CD14-positive monocyte (primary cell): ENCODE measurements at regions not wholly inside any gene's neighbourhood (a gene's known extent, or its start where the extent isn't known, plus 50 kb on each side); places are given as distances from the start of the nearest gene placed in this dataset.
A peak's percentile ranks its signal among the peaks of the same experiment; 100 is the strongest.
"Not testable (repeated sequence)": the region's sequence is repeated elsewhere in the genome, so short reads cannot be mapped to it uniquely, and the experiment has no call there.

Source experiments
- DNase-seq, 3 donors: peaks; one replicate each; pipeline ENCODE4 v3.0.0-alpha.2; 2011 to 2022
- H2AFZ ChIP-seq: 2 replicates; pipeline ENCODE4 v1.6.0; 2012; ENCODE audit warnings: mild to moderate bottlenecking, low read depth, low read length, inconsistent platforms; ENCODE audit not compliant: insufficient read depth, poor library complexity, severe bottlenecking
- H3K27ac ChIP-seq, 2 donors: 1 replicate in 1 of 2; 2 replicates in 1 of 2; pipeline ENCODE4 v1.5.1; 2012 to 2013; ENCODE audit warnings: low read length in 2 of 2, control low read depth in 1 of 2, inconsistent platforms in 1 of 2, low read depth in 1 of 2, mild to moderate bottlenecking in 1 of 2
- H3K27me3 ChIP-seq, 2 donors: one replicate each; pipeline versions ENCODE4 v1.6.0 to v1.6.1; 2011 to 2013; ENCODE audit warnings: low read length in 2 of 2; ENCODE audit not compliant: control insufficient read depth in 2 of 2, insufficient read depth in 2 of 2
- H3K36me3 ChIP-seq, 2 donors: replicated peaks in 1 of 2; 1 replicate in 1 of 2; 2 replicates in 1 of 2; pipeline versions ENCODE4 v1.5.1 to v1.6.1; 2012 to 2013; ENCODE audit warnings: low read length in 2 of 2, control low read depth in 1 of 2, inconsistent platforms in 1 of 2, mild to moderate bottlenecking in 1 of 2; ENCODE audit not compliant: insufficient read depth in 2 of 2, control insufficient read depth in 1 of 2
- H3K4me1 ChIP-seq, 2 donors: 1 replicate in 1 of 2; 2 replicates in 1 of 2; pipeline versions ENCODE4 v1.5.1 to v1.6.1; 2012 to 2013; ENCODE audit warnings: low read length in 2 of 2, control low read depth in 1 of 2, inconsistent platforms in 1 of 2, mild to moderate bottlenecking in 1 of 2, moderate library complexity in 1 of 2; ENCODE audit not compliant: insufficient read depth in 2 of 2, control insufficient read depth in 1 of 2
- H3K4me2 ChIP-seq: replicated peaks from 2 replicates; pipeline ENCODE3; 2012; ENCODE audit warnings: low read length, moderate library complexity, mild to moderate bottlenecking; ENCODE audit not compliant: poor library complexity, severe bottlenecking; ENCODE audit errors: extremely low read depth
- H3K4me3 ChIP-seq, 3 experiments: fragments of 200-600 bp in 1 of 3; sonication (generic) in 1 of 3; replicated peaks in 1 of 3; 1 replicate in 2 of 3; 2 replicates in 1 of 3; pipeline ENCODE4 v1.5.1; 2011 to 2013; ENCODE audit warnings: low read length in 3 of 3, mild to moderate bottlenecking in 3 of 3, control low read depth in 2 of 3, low read depth in 2 of 3, inconsistent platforms in 1 of 3, moderate library complexity in 1 of 3
- H3K79me2 ChIP-seq: 2 replicates; pipeline ENCODE4 v1.6.0; 2012; ENCODE audit warnings: mild to moderate bottlenecking, control low read depth, inconsistent platforms, low read length, moderate library complexity; ENCODE audit not compliant: insufficient read depth
- H3K9ac ChIP-seq: 2 replicates; pipeline ENCODE4 v1.6.0; 2017; ENCODE audit warnings: low read length, mild to moderate bottlenecking; ENCODE audit not compliant: insufficient read depth, poor library complexity, severe bottlenecking
- H3K9me3 ChIP-seq, 2 donors: replicated peaks in 1 of 2; 1 replicate in 1 of 2; 2 replicates in 1 of 2; pipeline versions ENCODE4 v1.5.1 to v1.6.1; 2012 to 2013; ENCODE audit warnings: low read length in 2 of 2, control low read depth in 1 of 2; ENCODE audit not compliant: control insufficient read depth in 1 of 2, insufficient read depth in 1 of 2
- H4K20me1 ChIP-seq: 2 replicates; pipeline ENCODE4 v1.6.0; 2012; ENCODE audit warnings: mild to moderate bottlenecking, low read length, control low read depth, moderate library complexity; ENCODE audit not compliant: insufficient read depth
- H3K27ac Mint-ChIP-seq, 7 donors: one replicate each; pipeline ENCODE4 v1.8.0; 2020; ENCODE audit warnings: mild to moderate bottlenecking in 7 of 7, mixed read lengths in 7 of 7, moderate library complexity in 6 of 7, inconsistent platforms in 2 of 7
- H3K27me3 Mint-ChIP-seq, 3 donors: one replicate each; pipeline ENCODE4 v1.8.0; 2021 to 2022; ENCODE audit warnings: low read depth in 3 of 3, mild to moderate bottlenecking in 3 of 3, mixed read lengths in 3 of 3, moderate library complexity in 3 of 3, inconsistent platforms in 1 of 3
- H3K36me3 Mint-ChIP-seq, 2 donors: one replicate each; pipeline ENCODE4 v1.8.0; 2020; ENCODE audit warnings: mixed read lengths in 2 of 2, inconsistent platforms in 1 of 2, mild to moderate bottlenecking in 1 of 2
- H3K4me1 Mint-ChIP-seq: one replicate; pipeline ENCODE4 v1.8.0; 2020; ENCODE audit warnings: mild to moderate bottlenecking, mixed read lengths
- H3K4me3 Mint-ChIP-seq, 2 donors: one replicate each; pipeline ENCODE4 v1.8.0; 2020; ENCODE audit warnings: mild to moderate bottlenecking in 2 of 2, mixed read lengths in 2 of 2, moderate library complexity in 1 of 2
- H3K9me3 Mint-ChIP-seq, 7 donors: one replicate each; pipeline ENCODE4 v1.8.0; 2020 to 2022; ENCODE audit warnings: mixed read lengths in 7 of 7, mild to moderate bottlenecking in 6 of 7, moderate library complexity in 6 of 7, inconsistent platforms in 2 of 7
- CTCF ChIP-seq: fragments of 200-600 bp; IDR thresholded peaks from one replicate; pipeline ENCODE4 v1.8.0; 2022; ENCODE audit warnings: antibody characterized with exemption, mild to moderate bottlenecking
- WGBS: methylation state at CpG from one replicate; pipeline ENCODE4 v1.1.5; 2013; ENCODE audit warnings: missing lambda C conversion rate; ENCODE audit not compliant: insufficient coverage; 5-methylcytosine and 5-hydroxymethylcytosine counted together
- intact Hi-C, 2 donors: fragments of 100-400 bp; cut with micrococcal nuclease; formaldehyde crosslinking; loops; one replicate each; pipeline versions ENCODE4 v1.15.0 to v1.15.1; 2023

GRCh38 chr11:69951821-69952220 is 126.3 kb upstream of the ANO1 start:
- no peaks in the 10 kb centered on the region for H3K4me1 ChIP-seq
- H3K79me2 ChIP-seq = no peaks in the 10 kb centered on the region
- H3K27me3 Mint-ChIP-seq = peaks cover 0 to 11% (median 8%) of the 10 kb centered on the region in 3 donors
- TF ChIP-seq CTCF = no peak
- no peaks in the 10 kb centered on the region for H3K27me3 ChIP-seq
- DNase-seq = no peak
- no peak overlapping the region for H3K4me2 ChIP-seq
- no peak overlapping the region for H3K27ac Mint-ChIP-seq
- no peak overlapping the region for H3K4me3 Mint-ChIP-seq
- no peak overlapping the region for H3K4me3 ChIP-seq
- H4K20me1 ChIP-seq = no peaks in the 10 kb centered on the region
- intact Hi-C loops = no loop called here
- 86% methylated on average over 8 of the region's 8 CpGs for WGBS
- H3K4me1 Mint-ChIP-seq = no peaks in the 10 kb centered on the region
- H3K9me3 ChIP-seq = peaks cover 6 to 11% of the 10 kb centered on the region in 2 donors
- no peak overlapping the region for H3K27ac ChIP-seq
- H3K36me3 Mint-ChIP-seq = no peaks in the 10 kb centered on the region
- peaks cover 0 to 7% (median 6%) of the 10 kb centered on the region in 7 donors for H3K9me3 Mint-ChIP-seq
- no peaks in the 10 kb centered on the region for H3K36me3 ChIP-seq
- no peak overlapping the region for H2AFZ ChIP-seq
- no peak overlapping the region for H3K9ac ChIP-seq

GRCh38 chr11:69952229-69952975 is 125.7 kb upstream of the ANO1 start:
- Mint-ChIP-seq H3K27me3 (peaks cover 0 to 11% (median 8%) of the 10 kb centered on the region in 3 donors), H3K27ac (peak overlapping the region in 1 of 7 donors; percentile 18)
- H3K4me1 ChIP-seq, H3K27ac ChIP-seq, H3K36me3 ChIP-seq, H4K20me1 ChIP-seq, H3K27me3 ChIP-seq, H3K36me3 Mint-ChIP-seq, H3K79me2 ChIP-seq, H3K9ac ChIP-seq, H3K4me1 Mint-ChIP-seq, H3K4me2 ChIP-seq, H3K4me3 ChIP-seq, H3K9me3 Mint-ChIP-seq, H3K4me3 Mint-ChIP-seq, H2AFZ ChIP-seq, DNase-seq, intact Hi-C loops: not testable (repeated sequence)
- peaks cover 6 to 11% of the 10 kb centered on the region in 2 donors for H3K9me3 ChIP-seq
- WGBS = 86% methylated on average over 8 of the region's 18 CpGs
